H1 (cell line): ENCODE measurements at regions not wholly inside any gene's neighbourhood (a gene's known extent, or its start where the extent isn't known, plus 50 kb on each side); places are given as distances from the start of the nearest gene placed in this dataset.

ENCODE experiments used
- CTCF ChIA-PET: fragments of 300-600 bp; sonication (Branson Sonifier 250); formaldehyde crosslinking; loops from one replicate; lab custom pipeline; 2021; ENCODE audit not compliant: partially characterized antibody; lab: Charles Lee
- POLR2A ChIA-PET: fragments of 300-600 bp; sonication (Branson Sonifier 250); formaldehyde crosslinking; loops from one replicate; lab custom pipeline; 2021; ENCODE audit warnings: inconsistent platforms; ENCODE audit not compliant: partially characterized antibody; lab: Charles Lee
- DNase-seq, 2 experiments: peaks; one replicate each; pipeline versions ENCODE4 v3.0.0 to v3.0.0-alpha.2; 2010 to 2022; ENCODE audit warnings: low spot score in 2 of 2, low read depth in 1 of 2, mixed read lengths in 1 of 2
- FAIRE-seq: peaks from 2 replicates; lab custom pipeline; 2011; peaks lifted over from hg19 to GRCh38; lab: Jason Lieb, UNC
- H2AFZ ChIP-seq: 2 replicates; pipeline ENCODE4 v1.8.1; 2012; ENCODE audit warnings: low read length, inconsistent platforms
- H2AK5ac ChIP-seq: 2 replicates; pipeline ENCODE4 v1.6.1; 2013; ENCODE audit warnings: low read depth, low read length
- H2BK120ac ChIP-seq: replicated peaks from 2 replicates; pipeline ENCODE3; 2013; ENCODE audit warnings: low read depth, low read length, inconsistent platforms
- H2BK12ac ChIP-seq: 2 replicates; pipeline ENCODE4 v1.6.1; 2013; ENCODE audit warnings: low read depth, low read length
- H2BK15ac ChIP-seq: 2 replicates; pipeline ENCODE4 v1.6.1; 2013; ENCODE audit warnings: low read length
- H2BK20ac ChIP-seq: 2 replicates; pipeline ENCODE4 v1.6.1; 2013; ENCODE audit warnings: low read length
- H2BK5ac ChIP-seq: 2 replicates; pipeline ENCODE4 v1.6.1; 2013; ENCODE audit warnings: low read depth, low read length
- H3K14ac ChIP-seq: 2 replicates; pipeline ENCODE4 v1.6.1; 2013; ENCODE audit warnings: inconsistent platforms; ENCODE audit not compliant: insufficient read length
- H3K18ac ChIP-seq: 2 replicates; pipeline ENCODE4 v1.6.1; 2013; ENCODE audit warnings: low read length; ENCODE audit errors: extremely low read depth
- H3K23ac ChIP-seq: 2 replicates; pipeline ENCODE4 v1.6.1; 2013; ENCODE audit warnings: inconsistent platforms; ENCODE audit not compliant: insufficient read length
- H3K23me2 ChIP-seq: 2 replicates; pipeline ENCODE4 v1.6.1; 2013; ENCODE audit warnings: low read depth, low read length
- H3K27ac ChIP-seq: 2 replicates; pipeline ENCODE4 v1.6.1; 2011; ENCODE audit warnings: low read depth, low read length, inconsistent platforms
- H3K27me3 ChIP-seq, 4 experiments: replicated peaks in 1 of 4; 1 replicate in 1 of 4; 2 replicates in 3 of 4; pipeline versions ENCODE4 v1.6.1 to v1.8.1; 2011 to 2013; ENCODE audit warnings: low read length in 3 of 4, mild to moderate bottlenecking in 3 of 4, inconsistent platforms in 2 of 4, mixed read lengths in 2 of 4, moderate library complexity in 1 of 4; ENCODE audit not compliant: control insufficient read depth in 3 of 4, insufficient read depth in 3 of 4; ENCODE audit errors: extremely low read depth in 1 of 4
- H3K36me3 ChIP-seq, 4 experiments: 2 replicates each; pipeline versions ENCODE4 v1.6.1 to v1.8.1; 2011 to 2013; ENCODE audit warnings: mild to moderate bottlenecking in 4 of 4, low read length in 3 of 4, moderate library complexity in 2 of 4, control low read depth in 1 of 4, inconsistent platforms in 1 of 4; ENCODE audit not compliant: insufficient read depth in 4 of 4, control insufficient read depth in 2 of 4
- H3K4ac ChIP-seq: replicated peaks from 2 replicates; pipeline ENCODE3; 2013; ENCODE audit warnings: low read length, low read depth, mixed read lengths, inconsistent platforms; ENCODE audit not compliant: insufficient read length
- H3K4me1 ChIP-seq, 4 experiments: replicated peaks in 1 of 4; 1 replicate in 1 of 4; 2 replicates in 3 of 4; pipeline versions ENCODE4 v1.6.1 to v1.8.1; 2011 to 2013; ENCODE audit warnings: low read length in 3 of 4, inconsistent platforms in 2 of 4, mixed read lengths in 1 of 4; ENCODE audit not compliant: insufficient read depth in 4 of 4, control insufficient read depth in 3 of 4
- H3K4me2 ChIP-seq, 2 experiments: 2 replicates each; pipeline versions ENCODE4 v1.6.1 to v1.8.1; 2011 to 2013; ENCODE audit warnings: low read depth in 2 of 2, low read length in 2 of 2, control low read depth in 1 of 2, inconsistent platforms in 1 of 2, mild to moderate bottlenecking in 1 of 2; ENCODE audit not compliant: insufficient read depth in 1 of 2
- H3K4me3 ChIP-seq, 4 experiments: fragments of 200-600, 300-600 bp in 1 of 4; sonication (generic), shearing (Covaris generic), sonication (Bioruptor Twin) in 1 of 4; 2 replicates each; pipeline versions ENCODE4 v1.5.1 to v1.8.1; 2011 to 2016; ENCODE audit warnings: low read length in 4 of 4, low read depth in 3 of 4, control low read depth in 2 of 4, inconsistent platforms in 2 of 4, mild to moderate bottlenecking in 2 of 4, mixed read lengths in 1 of 4, moderate library complexity in 1 of 4; ENCODE audit not compliant: insufficient read depth in 2 of 4; ENCODE audit errors: extremely low read depth in 1 of 4
- H3K56ac ChIP-seq: replicated peaks from 2 replicates; pipeline ENCODE3; 2013; ENCODE audit warnings: low read depth, mild to moderate bottlenecking, mixed read lengths, low read length, inconsistent platforms; ENCODE audit not compliant: insufficient read length
- H3K79me1 ChIP-seq: 2 replicates; pipeline ENCODE4 v1.6.1; 2013; ENCODE audit warnings: low read depth, low read length, control low read depth
- H3K79me2 ChIP-seq, 2 experiments: 2 replicates each; pipeline versions ENCODE4 v1.6.1 to v1.8.1; 2012 to 2013; ENCODE audit warnings: low read length in 2 of 2, mild to moderate bottlenecking in 2 of 2, inconsistent platforms in 1 of 2; ENCODE audit not compliant: insufficient read depth in 2 of 2, control insufficient read depth in 1 of 2
- H3K9ac ChIP-seq, 4 experiments: replicated peaks in 1 of 4; 1 replicate in 1 of 4; 2 replicates in 3 of 4; pipeline versions ENCODE4 v1.6.1 to v1.8.1; 2011 to 2013; ENCODE audit warnings: low read depth in 3 of 4, low read length in 3 of 4, control low read depth in 2 of 4, mild to moderate bottlenecking in 2 of 4, moderate library complexity in 2 of 4, inconsistent platforms in 1 of 4; ENCODE audit errors: extremely low read depth in 1 of 4
- H3K9me3 ChIP-seq, 2 experiments: 2 replicates each; pipeline versions ENCODE4 v1.6.1 to v1.8.1; 2012 to 2013; ENCODE audit warnings: mild to moderate bottlenecking in 2 of 2, moderate library complexity in 2 of 2, control low read depth in 1 of 2, inconsistent platforms in 1 of 2, low read depth in 1 of 2, low read length in 1 of 2, mixed read lengths in 1 of 2; ENCODE audit not compliant: insufficient read depth in 2 of 2
- H4K20me1 ChIP-seq, 2 experiments: replicated peaks in 1 of 2; 2 replicates each; pipeline versions ENCODE3 to v1.8.1; 2011 to 2013; ENCODE audit warnings: inconsistent platforms in 2 of 2, low read length in 2 of 2, mild to moderate bottlenecking in 1 of 2; ENCODE audit not compliant: insufficient read depth in 2 of 2, control insufficient read depth in 1 of 2
- H4K5ac ChIP-seq: 2 replicates; pipeline ENCODE4 v1.6.1; 2013; ENCODE audit warnings: low read length, low read depth, mixed read lengths, inconsistent platforms; ENCODE audit not compliant: insufficient read length
- H4K8ac ChIP-seq: 2 replicates; pipeline ENCODE4 v1.8.0; 2013; ENCODE audit warnings: mild to moderate bottlenecking, moderate library complexity, low read length, inconsistent platforms; ENCODE audit not compliant: insufficient read depth; ENCODE audit errors: extremely low read depth
- H4K91ac ChIP-seq: replicated peaks from 2 replicates; pipeline ENCODE3; 2013; ENCODE audit warnings: low read length, mixed read lengths, inconsistent platforms; ENCODE audit not compliant: insufficient read length
- GABPA ChIP-seq: IDR thresholded peaks from 2 replicates; pipeline ENCODE4 v1.6.1; 2011; ENCODE audit warnings: mild to moderate bottlenecking, low read length, moderate library complexity, borderline replicate concordance; ENCODE audit not compliant: insufficient read depth
- HDAC6 ChIP-seq: IDR thresholded peaks from one replicate; pipeline ENCODE4 v1.7.1; 2012; ENCODE audit warnings: low read depth, mild to moderate bottlenecking, inconsistent platforms, low read length, moderate library complexity
- JUND ChIP-seq: IDR thresholded peaks from 2 replicates; pipeline ENCODE4 v1.6.1; 2011; ENCODE audit warnings: mild to moderate bottlenecking, improper control_type of control experiment, low read length
- NANOG ChIP-seq: IDR thresholded peaks from 2 replicates; pipeline ENCODE4 v1.6.1; 2011; ENCODE audit warnings: low read length, low read depth, mild to moderate bottlenecking, inconsistent platforms; ENCODE audit not compliant: insufficient read depth, poor library complexity, severe bottlenecking
- POLR2A ChIP-seq, 2 experiments: IDR thresholded peaks; 1 replicate in 1 of 2; 2 replicates in 1 of 2; pipeline ENCODE4 v1.6.1; 2011; ENCODE audit warnings: low read depth in 2 of 2, low read length in 2 of 2, mild to moderate bottlenecking in 2 of 2; ENCODE audit errors: control extremely low read depth in 1 of 2
- RAD21 ChIP-seq, 2 experiments: IDR thresholded peaks in 1 of 2; conservative IDR thresholded peaks in 1 of 2; 2 replicates each; pipeline ENCODE4 v1.6.1; 2011; ENCODE audit warnings: low read depth in 2 of 2, low read length in 2 of 2, improper control_type of control experiment in 1 of 2, inconsistent platforms in 1 of 2, mild to moderate bottlenecking in 1 of 2, moderate library complexity in 1 of 2
- SIN3A ChIP-seq, 2 experiments: IDR thresholded peaks in 1 of 2; conservative IDR thresholded peaks in 1 of 2; 2 replicates each; pipeline ENCODE4 v1.6.1; 2011 to 2012; ENCODE audit warnings: low read length in 2 of 2, improper control_type of control experiment in 1 of 2, low read depth in 1 of 2, mild to moderate bottlenecking in 1 of 2
- TAF7 ChIP-seq: optimal IDR thresholded peaks from 2 replicates; pipeline ENCODE3; 2011; ENCODE audit warnings: low read depth, mild to moderate bottlenecking, inconsistent platforms, low read length, moderate library complexity, borderline replicate concordance
- YY1 ChIP-seq: IDR thresholded peaks from 2 replicates; pipeline ENCODE4 v1.6.1; 2011; ENCODE audit warnings: low read depth, mild to moderate bottlenecking, low read length
- WGBS, 2 experiments: shearing (Covaris generic) in 1 of 2; methylation state at CpG; one replicate each; pipeline versions ENCODE4 v1.1.6 to v1.1.7; 2013 to 2015; ENCODE audit warnings: low lambda C conversion rate in 2 of 2, mixed read lengths in 2 of 2, inconsistent platforms in 1 of 2, low coverage in 1 of 2, missing lambda C conversion rate in 1 of 2; ENCODE audit not compliant: insufficient replicate concordance in 2 of 2, insufficient coverage in 1 of 2, insufficient read length in 1 of 2; ENCODE audit errors: extremely low coverage in 1 of 2, missing lambda C conversion rate in 1 of 2; 5-methylcytosine and 5-hydroxymethylcytosine counted together
- TF ChIP-seq, protein P1 (sequence below): IDR thresholded peaks from 2 replicates; pipeline ENCODE4 v1.6.1; 2012; ENCODE audit warnings: inconsistent platforms
- TF ChIP-seq, protein P2 (sequence below): IDR thresholded peaks from 2 replicates; pipeline ENCODE4 v1.6.1; 2011; ENCODE audit warnings: low read depth, mild to moderate bottlenecking, low read length; ENCODE audit not compliant: insufficient read depth

DNA sequence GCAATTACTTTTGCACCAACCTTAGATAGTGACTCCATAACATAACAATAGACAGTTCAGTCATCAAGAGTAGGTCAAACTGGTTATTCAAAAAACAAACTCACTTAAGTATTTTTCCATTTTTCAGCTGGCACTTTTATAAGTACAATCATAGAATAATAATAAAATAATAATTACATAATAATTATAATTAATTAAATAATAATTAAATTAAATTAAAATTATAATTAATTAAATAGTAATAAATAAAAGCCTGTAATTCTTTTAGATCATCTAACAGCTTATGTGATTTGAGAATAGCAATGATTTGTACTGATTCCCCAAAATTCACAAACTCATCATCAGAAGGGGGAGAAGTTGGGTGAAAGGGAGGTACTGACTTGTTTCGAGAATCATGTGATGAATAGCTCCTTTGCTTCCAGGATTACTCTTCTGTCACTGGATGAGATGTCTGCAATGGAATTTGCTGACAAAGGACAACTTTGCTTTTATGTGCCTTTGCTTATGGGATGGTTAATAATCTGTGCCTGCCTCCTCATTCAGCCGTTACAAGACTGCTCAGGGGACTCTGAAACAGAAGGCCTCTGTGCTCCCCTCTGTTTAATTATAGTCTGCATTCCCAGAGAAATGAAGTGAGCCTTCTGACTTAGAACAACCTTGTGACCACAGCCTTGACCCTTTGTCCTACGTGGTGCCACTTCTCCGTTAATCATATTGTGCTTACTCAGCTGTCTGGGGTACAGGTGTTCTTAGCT is 104.8 kb upstream of the ENPEP start:
- FAIRE-seq (no peak), DNase-seq (no peak)
- no peak overlapping the region for H3K27ac ChIP-seq
- H3K18ac ChIP-seq, result no peak overlapping the region
- H2BK15ac ChIP-seq, result no peak overlapping the region
- no peak overlapping the region for H3K4me2 ChIP-seq
- H3K23ac ChIP-seq, result no peak overlapping the region
- no peak overlapping the region for H3K9ac ChIP-seq
- H3K79me2 ChIP-seq, result no peaks in the 10 kb centered on the region
- H3K14ac ChIP-seq, result no peak overlapping the region
- H3K4ac ChIP-seq, result no peak overlapping the region
- H3K56ac ChIP-seq, result no peak overlapping the region
- H3K4me1 ChIP-seq, result no peaks in the 10 kb centered on the region
- H4K20me1 ChIP-seq, result no peaks in the 10 kb centered on the region
- H2BK12ac ChIP-seq, result no peak overlapping the region
- no peaks in the 10 kb centered on the region for H3K36me3 ChIP-seq
- no peaks in the 10 kb centered on the region for H3K79me1 ChIP-seq
- 97% methylated on average over 4 of the region's 4 CpGs; no CpG with 5 or more reads in 1 of the 2 experiments for WGBS, 2 experiments
- H3K4me3 ChIP-seq, result no peak overlapping the region
- no peak overlapping the region for H4K8ac ChIP-seq
- no peaks in the 10 kb centered on the region for H3K23me2 ChIP-seq
- H3K9me3 ChIP-seq, result no peaks in the 10 kb centered on the region
- no peak overlapping the region for H2AFZ ChIP-seq
- no peak overlapping the region for H4K5ac ChIP-seq
- H2BK5ac ChIP-seq, result no peak overlapping the region
- no peak overlapping the region for H2BK20ac ChIP-seq
- no peak overlapping the region for H2AK5ac ChIP-seq
- ChIA-PET CTCF (interaction anchor here (0.8 to 1.4 kb wide), 4 partner anchors 27 to 136 kb away, joined by 3 to 4 read pairs (median 3); no protein-coding TSS in a partner anchor), POLR2A (interaction anchor here (0.6 kb wide), 1 partner anchor 1669 kb away, joined by 3 read pairs; no protein-coding TSS in a partner anchor)
- H2BK120ac ChIP-seq, result no peak overlapping the region
- H4K91ac ChIP-seq, result no peak overlapping the region
- no peaks in the 10 kb centered on the region for H3K27me3 ChIP-seq
- TF ChIP-seq YY1, result no peak
- TF ChIP-seq POLR2A (IDR thresholded peaks at IDR 0.05; ENCODE audit: control extremely low read depth in 1 of 2, low read depth in 2 of 2, low read length in 2 of 2), result no peak
- no peak for TF ChIP-seq GABPA
- TF ChIP-seq, protein P1, sequence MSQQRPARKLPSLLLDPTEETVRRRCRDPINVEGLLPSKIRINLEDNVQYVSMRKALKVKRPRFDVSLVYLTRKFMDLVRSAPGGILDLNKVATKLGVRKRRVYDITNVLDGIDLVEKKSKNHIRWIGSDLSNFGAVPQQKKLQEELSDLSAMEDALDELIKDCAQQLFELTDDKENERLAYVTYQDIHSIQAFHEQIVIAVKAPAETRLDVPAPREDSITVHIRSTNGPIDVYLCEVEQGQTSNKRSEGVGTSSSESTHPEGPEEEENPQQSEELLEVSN, result no peak
- TF ChIP-seq JUND, result no peak
- TF ChIP-seq RAD21 (IDR thresholded peaks at IDR 0.05 in 1 of 2, conservative IDR thresholded peaks at IDR 0.05 in 1 of 2; ENCODE audit: low read depth in 2 of 2, low read length in 2 of 2), result no peak
- TF ChIP-seq, protein P2, sequence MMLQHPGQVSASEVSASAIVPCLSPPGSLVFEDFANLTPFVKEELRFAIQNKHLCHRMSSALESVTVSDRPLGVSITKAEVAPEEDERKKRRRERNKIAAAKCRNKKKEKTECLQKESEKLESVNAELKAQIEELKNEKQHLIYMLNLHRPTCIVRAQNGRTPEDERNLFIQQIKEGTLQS, result no peak
- TF ChIP-seq SIN3A (conservative IDR thresholded peaks at IDR 0.05 in 1 of 2, IDR thresholded peaks at IDR 0.05 in 1 of 2; ENCODE audit: low read depth in 1 of 2, low read length in 2 of 2), result no peak
- TF ChIP-seq HDAC6, result no peak
- TF ChIP-seq TAF7, result no peak
- no peak for TF ChIP-seq NANOG
